DOHH2 (cell line): ENCODE measurements at regions not wholly inside any gene's neighbourhood (a gene's known extent, or its start where the extent isn't known, plus 50 kb on each side); places are given as distances from the start of the nearest gene placed in this dataset.

Experiments used
- H3F3A ChIP-seq: fragments of 200-600 bp; sonication (generic), shearing (Covaris generic); 2 replicates; pipeline ENCODE4 v1.6.0; 2016; ENCODE audit warnings: antibody characterized with exemption, mild to moderate bottlenecking; ENCODE audit not compliant: control insufficient read depth, insufficient read depth
- H3K27ac ChIP-seq: fragments of 200-600 bp; sonication (generic); 2 replicates; pipeline ENCODE4 v1.5.1; 2014; ENCODE audit warnings: low read depth, mild to moderate bottlenecking, low read length, moderate library complexity
- H3K27me3 ChIP-seq: fragments of 200-600 bp; sonication (generic); 2 replicates; pipeline ENCODE4 v1.6.1; 2014; ENCODE audit warnings: mild to moderate bottlenecking, low read length, mixed read lengths; ENCODE audit not compliant: control insufficient read depth
- H3K36me3 ChIP-seq: fragments of 200-600 bp; sonication (generic); 2 replicates; pipeline ENCODE4 v1.6.1; 2014; ENCODE audit warnings: mild to moderate bottlenecking, low read length, moderate library complexity, mixed read lengths; ENCODE audit not compliant: control insufficient read depth
- H3K4me1 ChIP-seq: fragments of 200-600 bp; sonication (generic); 2 replicates; pipeline ENCODE4 v1.6.1; 2014; ENCODE audit warnings: mild to moderate bottlenecking, low read length, mixed read lengths; ENCODE audit not compliant: control insufficient read depth
- H3K4me2 ChIP-seq: fragments of 200-600 bp; sonication (generic); 2 replicates; pipeline ENCODE4 v1.6.0; 2014; ENCODE audit warnings: mild to moderate bottlenecking, low read length, moderate library complexity
- H3K4me3 ChIP-seq: fragments of 200-600 bp; sonication (generic); 2 replicates; pipeline ENCODE4 v1.5.1; 2014; ENCODE audit warnings: mild to moderate bottlenecking, low read length, mixed read lengths
- H3K79me2 ChIP-seq: fragments of 200-600 bp; sonication (generic); 2 replicates; pipeline ENCODE4 v1.6.1; 2014; ENCODE audit warnings: mild to moderate bottlenecking, low read length, mixed read lengths; ENCODE audit not compliant: control insufficient read depth
- H3K9me2 ChIP-seq: fragments of 200-600 bp; sonication (generic); replicated peaks from 2 replicates; pipeline ENCODE4 v1.6.1; 2014; ENCODE audit warnings: mild to moderate bottlenecking, low read length, mixed read lengths; ENCODE audit not compliant: control insufficient read depth
- H3K9me3 ChIP-seq: fragments of 200-600 bp; sonication (generic); 2 replicates; pipeline ENCODE4 v1.6.1; 2014; ENCODE audit warnings: antibody characterized with exemption, low read length, mixed read lengths; ENCODE audit not compliant: control insufficient read depth, insufficient read depth
- H4K20me1 ChIP-seq: fragments of 200-600 bp; sonication (generic); 2 replicates; pipeline ENCODE4 v1.6.0; 2014; ENCODE audit warnings: low read depth, mild to moderate bottlenecking, antibody characterized with exemption, low read length, moderate library complexity; ENCODE audit not compliant: control insufficient read depth, insufficient read depth
- CTCF ChIP-seq: fragments of 200-600 bp; sonication (generic); IDR thresholded peaks from one replicate; pipeline ENCODE4 v1.5.1; 2014; ENCODE audit warnings: antibody characterized with exemption, mild to moderate bottlenecking, low read depth, low read length; ENCODE audit not compliant: poor library complexity, severe bottlenecking
- EZH2phosphoT487 ChIP-seq: fragments of 200-600 bp; sonication (generic); IDR thresholded peaks from 2 replicates; pipeline ENCODE4 v1.6.1; 2017; ENCODE audit warnings: borderline replicate concordance, mild to moderate bottlenecking, antibody characterized with exemption, low read length, moderate library complexity, mixed read lengths

- Histone ChIP-seq H4K20me1 (no peaks in the 10 kb centered on the region), H3K79me2 (no peaks in the 10 kb centered on the region), H3K27me3 (no peaks in the 10 kb centered on the region), H3K4me3 (no peak overlapping the region), H3K9me3 (peaks cover 3% of the 10 kb centered on the region; the same call in 1 of the 2 replicates), H3K36me3 (no peaks in the 10 kb centered on the region), H3F3A (no peaks in the 10 kb centered on the region), H3K4me2 (no peak overlapping the region), H3K4me1 (no peaks in the 10 kb centered on the region), H3K9me2 (no peaks in the 10 kb centered on the region), H3K27ac (no peak overlapping the region)
- TF ChIP-seq EZH2phosphoT487 (no peak), CTCF (no peak)
Observed at GRCh38 chr2:16109821-16110310, 169.5 kb downstream of the MYCN start.

GRCh38 chr2:16109368-16109820 lies 169.0 kb downstream of the MYCN start:
- TF ChIP-seq CTCF (no peak), EZH2phosphoT487 (no peak)
- H3K4me3 ChIP-seq: no peak overlapping the region
- no peaks in the 10 kb centered on the region for H3K36me3 ChIP-seq
- peaks cover 3% of the 10 kb centered on the region; the same call in 1 of the 2 replicates for H3K9me3 ChIP-seq
- H3K4me1 ChIP-seq: no peaks in the 10 kb centered on the region
- H3K79me2 ChIP-seq: no peaks in the 10 kb centered on the region
- no peaks in the 10 kb centered on the region for H3K27me3 ChIP-seq
- H3F3A ChIP-seq: no peaks in the 10 kb centered on the region
- H4K20me1 ChIP-seq: no peaks in the 10 kb centered on the region
- H3K4me2 ChIP-seq: no peak overlapping the region
- no peak overlapping the region for H3K27ac ChIP-seq
- H3K9me2 ChIP-seq: no peaks in the 10 kb centered on the region

GRCh38 chr2:16107246-16107645 lies 166.9 kb downstream of the MYCN start:
- Histone ChIP-seq H3K4me1 (no peaks in the 10 kb centered on the region), H3K27me3 (no peaks in the 10 kb centered on the region), H3K27ac (no peak overlapping the region), H3K79me2 (no peaks in the 10 kb centered on the region), H3K4me2 (no peak overlapping the region), H3K4me3 (no peak overlapping the region), H3K36me3 (no peaks in the 10 kb centered on the region), H3K9me3 (no peaks in the 10 kb centered on the region), H4K20me1 (no peaks in the 10 kb centered on the region), H3K9me2 (no peaks in the 10 kb centered on the region), H3F3A (no peaks in the 10 kb centered on the region)
- TF ChIP-seq CTCF (no peak), EZH2phosphoT487 (no peak)
